ENCODE measurements at regions not wholly inside any gene's neighbourhood (a gene's known extent, or its start where the extent isn't known, plus 50 kb on each side); places are given as distances from the start of the nearest gene placed in this dataset.
"Not testable (repeated sequence)": the region's sequence is repeated elsewhere in the genome, so short reads cannot be mapped to it uniquely, and the experiment has no call there.

- H3K27ac Mint-ChIP-seq = no peak overlapping the region
- H3K4me3 Mint-ChIP-seq (ENCODE audit: low read depth) = no peak overlapping the region
- H3K27me3 Mint-ChIP-seq (ENCODE audit: low read depth) = no peaks in the 10 kb centered on the region
- no peak for DNase-seq (ENCODE audit: low spot score)
- intact Hi-C loops (cut with micrococcal nuclease) = no loop called here
- H3K4me1 Mint-ChIP-seq (ENCODE audit: low read depth) = no peaks in the 10 kb centered on the region
- no peaks in the 10 kb centered on the region for H3K36me3 Mint-ChIP-seq (ENCODE audit: low read depth)
- H3K9me3 Mint-ChIP-seq = peaks cover 15% of the 10 kb centered on the region
Observed at GRCh38 chr11:41519696-41520095, 60.2 kb upstream of the LRRC4C start.

- intact Hi-C loops (cut with micrococcal nuclease) = no loop called here
- no peak overlapping the region for H3K4me3 Mint-ChIP-seq (ENCODE audit: low read depth)
- H3K36me3 Mint-ChIP-seq (ENCODE audit: low read depth) = no peaks in the 10 kb centered on the region
- no peak for DNase-seq (ENCODE audit: low spot score)
- H3K4me1 Mint-ChIP-seq (ENCODE audit: low read depth) = no peaks in the 10 kb centered on the region
- H3K27me3 Mint-ChIP-seq (ENCODE audit: low read depth) = no peaks in the 10 kb centered on the region
- no peak overlapping the region for H3K27ac Mint-ChIP-seq
- H3K9me3 Mint-ChIP-seq = peaks cover 24% of the 10 kb centered on the region
Observed at GRCh38 chr11:41522391-41522790, 62.9 kb upstream of the LRRC4C start.

GRCh38 chr11:41522899-41523672 lies 63.6 kb upstream of the LRRC4C start:
- intact Hi-C loops (cut with micrococcal nuclease) = no loop called here
- Mint-ChIP-seq H3K27ac (no peak overlapping the region), H3K4me3 (ENCODE audit: low read depth) (no peak overlapping the region), H3K4me1 (ENCODE audit: low read depth) (no peaks in the 10 kb centered on the region), H3K36me3 (ENCODE audit: low read depth) (no peaks in the 10 kb centered on the region), H3K9me3 (peaks cover 25% of the 10 kb centered on the region), H3K27me3 (ENCODE audit: low read depth) (no peaks in the 10 kb centered on the region)
- no peak for DNase-seq (ENCODE audit: low spot score)

- Mint-ChIP-seq H3K4me3 (ENCODE audit: low read depth) (no peak overlapping the region), H3K9me3 (peaks cover 36% of the 10 kb centered on the region), H3K4me1 (ENCODE audit: low read depth) (no peaks in the 10 kb centered on the region), H3K27ac (no peak overlapping the region), H3K27me3 (ENCODE audit: low read depth) (no peaks in the 10 kb centered on the region), H3K36me3 (ENCODE audit: low read depth) (no peaks in the 10 kb centered on the region)
- DNase-seq (ENCODE audit: low spot score) = no peak
- intact Hi-C loops (cut with micrococcal nuclease) = no loop called here
Observed at GRCh38 chr11:41527530-41527929, 68.1 kb upstream of the LRRC4C start.

GRCh38 chr11:41532413-41532812 lies 73.0 kb upstream of the LRRC4C start:
- intact Hi-C loops (cut with micrococcal nuclease) = no loop called here
- DNase-seq (ENCODE audit: low spot score) = no peak
- Mint-ChIP-seq H3K27ac (no peak overlapping the region), H3K36me3 (ENCODE audit: low read depth) (no peaks in the 10 kb centered on the region), H3K4me3 (ENCODE audit: low read depth) (no peak overlapping the region), H3K27me3 (ENCODE audit: low read depth) (no peaks in the 10 kb centered on the region), H3K9me3 (peaks cover 36% of the 10 kb centered on the region), H3K4me1 (ENCODE audit: low read depth) (no peaks in the 10 kb centered on the region)

- Mint-ChIP-seq H3K4me1 (ENCODE audit: low read depth) (no peaks in the 10 kb centered on the region), H3K36me3 (ENCODE audit: low read depth) (no peaks in the 10 kb centered on the region), H3K9me3 (peaks cover 33% of the 10 kb centered on the region), H3K4me3 (ENCODE audit: low read depth) (no peak overlapping the region), H3K27me3 (ENCODE audit: low read depth) (no peaks in the 10 kb centered on the region), H3K27ac (no peak overlapping the region)
- DNase-seq (ENCODE audit: low spot score) = no peak
- intact Hi-C loops (cut with micrococcal nuclease) = no loop called here
Observed at GRCh38 chr11:41533761-41534160, 74.3 kb upstream of the LRRC4C start.

GRCh38 chr11:41534391-41534790 lies 74.9 kb upstream of the LRRC4C start:
- Mint-ChIP-seq H3K9me3 (peaks cover 32% of the 10 kb centered on the region), H3K4me3 (ENCODE audit: low read depth) (no peak overlapping the region), H3K4me1 (ENCODE audit: low read depth) (no peaks in the 10 kb centered on the region), H3K27ac (no peak overlapping the region), H3K27me3 (ENCODE audit: low read depth) (no peaks in the 10 kb centered on the region), H3K36me3 (ENCODE audit: low read depth) (no peaks in the 10 kb centered on the region)
- no peak for DNase-seq (ENCODE audit: low spot score)
- intact Hi-C loops (cut with micrococcal nuclease) = no loop called here

- Mint-ChIP-seq H3K9me3 (peaks cover 32% of the 10 kb centered on the region), H3K27me3 (ENCODE audit: low read depth) (no peaks in the 10 kb centered on the region), H3K27ac (no peak overlapping the region), H3K4me3 (ENCODE audit: low read depth) (no peak overlapping the region), H3K4me1 (ENCODE audit: low read depth) (no peaks in the 10 kb centered on the region), H3K36me3 (ENCODE audit: low read depth) (no peaks in the 10 kb centered on the region)
- intact Hi-C loops (cut with micrococcal nuclease) = no loop called here
- no peak for DNase-seq (ENCODE audit: low spot score)
Observed at GRCh38 chr11:41534861-41535260, 75.4 kb upstream of the LRRC4C start.

- Mint-ChIP-seq H3K36me3 (ENCODE audit: low read depth) (no peaks in the 10 kb centered on the region), H3K4me1 (ENCODE audit: low read depth) (no peaks in the 10 kb centered on the region), H3K27ac (no peak overlapping the region), H3K9me3 (peaks cover 35% of the 10 kb centered on the region), H3K27me3 (ENCODE audit: low read depth) (no peaks in the 10 kb centered on the region), H3K4me3 (ENCODE audit: low read depth) (no peak overlapping the region)
- DNase-seq (ENCODE audit: low spot score) = no peak
- intact Hi-C loops (cut with micrococcal nuclease) = no loop called here
Observed at GRCh38 chr11:41536021-41536568, 76.6 kb upstream of the LRRC4C start.

GRCh38 chr11:41544902-41545301 lies 85.5 kb upstream of the LRRC4C start:
- H3K4me3 Mint-ChIP-seq (ENCODE audit: low read depth); H3K27me3 Mint-ChIP-seq (ENCODE audit: low read depth); H3K36me3 Mint-ChIP-seq (ENCODE audit: low read depth); H3K27ac Mint-ChIP-seq; H3K4me1 Mint-ChIP-seq (ENCODE audit: low read depth); intact Hi-C loops (cut with micrococcal nuclease); DNase-seq (ENCODE audit: low spot score): not testable (repeated sequence)
- H3K9me3 Mint-ChIP-seq = peaks cover 44% of the 10 kb centered on the region

GRCh38 chr11:41578421-41579051 lies 119.1 kb upstream of the LRRC4C start:
- Mint-ChIP-seq H3K27me3 (ENCODE audit: low read depth) (no peaks in the 10 kb centered on the region), H3K36me3 (ENCODE audit: low read depth) (no peaks in the 10 kb centered on the region), H3K27ac (no peak overlapping the region), H3K9me3 (peaks cover 28% of the 10 kb centered on the region), H3K4me1 (ENCODE audit: low read depth) (no peaks in the 10 kb centered on the region), H3K4me3 (ENCODE audit: low read depth) (no peak overlapping the region)
- no peak for DNase-seq (ENCODE audit: low spot score)
- intact Hi-C loops (cut with micrococcal nuclease) = no loop called here

- Mint-ChIP-seq H3K4me1 (ENCODE audit: low read depth) (no peaks in the 10 kb centered on the region), H3K27me3 (ENCODE audit: low read depth) (no peaks in the 10 kb centered on the region), H3K27ac (no peak overlapping the region), H3K9me3 (peaks cover 33% of the 10 kb centered on the region), H3K4me3 (ENCODE audit: low read depth) (no peak overlapping the region), H3K36me3 (ENCODE audit: low read depth) (no peaks in the 10 kb centered on the region)
- no peak for DNase-seq (ENCODE audit: low spot score)
- intact Hi-C loops (cut with micrococcal nuclease) = no loop called here
Observed at GRCh38 chr11:41579546-41579945, 120.1 kb upstream of the LRRC4C start.

GRCh38 chr11:41609511-41609910 lies 150.1 kb upstream of the LRRC4C start:
- intact Hi-C loops (cut with micrococcal nuclease) = no loop called here
- Mint-ChIP-seq H3K4me1 (ENCODE audit: low read depth) (no peaks in the 10 kb centered on the region), H3K4me3 (ENCODE audit: low read depth) (no peak overlapping the region), H3K27me3 (ENCODE audit: low read depth) (no peaks in the 10 kb centered on the region), H3K9me3 (peaks cover 37% of the 10 kb centered on the region), H3K27ac (no peak overlapping the region), H3K36me3 (ENCODE audit: low read depth) (no peaks in the 10 kb centered on the region)
- no peak for DNase-seq (ENCODE audit: low spot score)

Data from activated T-helper 2 cell treated with anti-CD3 and anti-CD28 coated beads, Interferon-gamma antibody, Interleukin-2, Interleukin-4, amounts not matched to agents 10 μg/mL and 5 μg/mL and 100 μg/mL, durations not matched to agents 14 hours and 24 hours and 36 hours (primary cell).